WTC11 (cell line): ENCODE measurements at regions not wholly inside any gene's neighbourhood (a gene's known extent, or its start where the extent isn't known, plus 50 kb on each side); places are given as distances from the start of the nearest gene placed in this dataset.

Experiments
- CREM ChIP-seq: sonication (generic); formaldehyde crosslinking; IDR thresholded peaks from 2 replicates; pipeline ENCODE4 v1.8.1; 2022; ENCODE audit warnings: mild to moderate bottlenecking, missing genetic modification reagents, moderate library complexity
- CTCF ChIP-seq: fragments of 200-600 bp; IDR thresholded peaks from 2 replicates; pipeline ENCODE4 v1.8.0; 2022; ENCODE audit warnings: antibody characterized with exemption
- E2F1 ChIP-seq: sonication (generic); formaldehyde crosslinking; IDR thresholded peaks from 2 replicates; pipeline ENCODE4 v1.8.0; 2022; ENCODE audit warnings: mild to moderate bottlenecking, missing genetic modification reagents

- TF ChIP-seq CREM (no peak), CTCF (peak; percentile 78), E2F1 (CRISPR knock-in tag) (no peak)
These were observed 322.8 kb upstream of the EDNRB start for GRCh38 chr13:78241278-78241919.
